RWPE1 (cell line): ENCODE measurements at regions not wholly inside any gene's neighbourhood (a gene's known extent, or its start where the extent isn't known, plus 50 kb on each side); places are given as distances from the start of the nearest gene placed in this dataset.

Source experiments
- CTCF ChIA-PET: fragments of 350-600 bp; sonication (Branson Sonifier 250); formaldehyde crosslinking; extraction: SDS; loops from one replicate; lab custom pipeline; 2021; lab: Yijun Ruan, JAX
- POLR2A ChIA-PET: fragments of 400-600 bp; formaldehyde crosslinking; extraction: SDS; loops from one replicate; lab custom pipeline; 2020; ENCODE audit warnings: antibody characterized with exemption; ENCODE audit not compliant: low non-redundant PET; lab: Yijun Ruan, JAX
- DNase-seq: peaks from one replicate; pipeline ENCODE4 v3.0.0; 2012; ENCODE audit warnings: low spot score
- H3K27ac ChIP-seq: fragments of 450-650 bp; 2 replicates; pipeline ENCODE4 v1.5.1; 2017
- CTCF ChIP-seq: fragments of 450-650 bp; conservative IDR thresholded peaks from 2 replicates; pipeline ENCODE4 v1.5.1; 2017; ENCODE audit warnings: low read depth, mild to moderate bottlenecking

- ChIA-PET POLR2A (interaction anchor here (0.7 kb wide), 1 partner anchor 78 kb away, joined by 3 read pairs; no protein-coding TSS in a partner anchor), CTCF (interaction anchor here (0.6 to 1.9 kb wide), 20 partner anchors 10 to 516 kb away, joined by 3 to 9 read pairs (median 4); partner anchors contain the start of gene SNX24)
- H3K27ac ChIP-seq, result no peak overlapping the region
- peak; percentile 82 for TF ChIP-seq CTCF
- DNase-seq, result peak; percentile 55
These were observed 70.4 kb upstream of the SNX2 start for GRCh38 chr5:122704247-122705036.

- DNase-seq, result no peak
- no peak overlapping the region for H3K27ac ChIP-seq
- TF ChIP-seq CTCF, result no peak
- POLR2A ChIA-PET, result no interaction called here
- CTCF ChIA-PET, result interaction anchor here (0.9 kb wide), 1 partner anchor 41 kb away, joined by 3 read pairs; no protein-coding TSS in a partner anchor
These were observed 69.0 kb upstream of the SNX2 start for GRCh38 chr5:122705851-122706250.

GRCh38 chr5:122707796-122708195, 67.1 kb upstream of the SNX2 start:
- TF ChIP-seq CTCF, result no peak
- peak; percentile 15 for DNase-seq
- no peak overlapping the region for H3K27ac ChIP-seq
- ChIA-PET CTCF (no interaction called here), POLR2A (no interaction called here)

DNA sequence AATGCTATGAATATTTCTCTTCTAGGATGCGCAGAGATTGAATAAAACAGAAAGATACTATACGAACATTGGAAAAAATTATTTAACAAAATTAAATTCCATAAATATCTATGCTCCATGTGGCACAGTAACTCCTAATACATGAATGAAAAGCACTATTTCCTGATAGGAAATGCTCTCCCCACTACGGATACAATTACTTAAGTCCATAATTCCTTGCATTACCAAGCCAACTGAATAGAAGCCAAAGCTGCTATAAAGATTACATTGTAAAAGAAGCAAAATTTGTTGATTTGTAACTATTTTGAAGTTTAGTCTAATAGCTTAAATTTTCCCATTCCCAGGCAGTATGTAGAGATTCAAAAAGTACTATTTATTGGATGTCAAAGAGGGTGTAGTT, 61.8 kb upstream of the SNX2 start:
- ChIA-PET POLR2A (no interaction called here), CTCF (no interaction called here)
- DNase-seq, result no peak

GRCh38 chr5:122715095-122715494, 59.8 kb upstream of the SNX2 start:
- POLR2A ChIA-PET, result no interaction called here
- no peak for TF ChIP-seq CTCF
- DNase-seq, result no peak
- H3K27ac ChIP-seq, result no peak overlapping the region
- CTCF ChIA-PET, result interaction anchor here (0.7 to 1.8 kb wide), 3 partner anchors 11 to 32 kb away, joined by 3 to 7 read pairs (median 5); no protein-coding TSS in a partner anchor

More for the DNA sequence above, 61.8 kb upstream of the SNX2 start:
- no peak for TF ChIP-seq CTCF
- no peak overlapping the region for H3K27ac ChIP-seq

DNA sequence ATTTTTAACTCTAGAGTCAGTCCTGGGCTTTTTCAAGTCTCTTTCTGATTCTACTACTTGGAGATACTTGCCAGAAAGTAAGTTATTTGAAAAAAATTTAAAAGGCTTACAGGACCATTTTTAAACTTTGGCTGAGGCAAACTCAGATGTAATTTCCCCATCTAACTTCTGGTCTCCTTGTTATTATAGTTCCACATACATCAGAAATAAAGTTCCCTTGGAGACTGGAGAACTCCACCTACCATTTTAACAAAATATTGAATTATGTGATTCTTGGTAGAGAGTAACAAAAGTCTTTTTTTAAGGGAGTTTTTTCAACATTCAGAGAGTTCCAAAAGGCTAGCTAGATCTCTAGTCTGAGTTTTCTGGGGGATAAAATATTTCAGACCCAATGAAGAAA, 56.3 kb upstream of the SNX2 start:
- H3K27ac ChIP-seq, result no peak overlapping the region
- DNase-seq, result no peak
- ChIA-PET POLR2A (no interaction called here), CTCF (no interaction called here)
- no peak for TF ChIP-seq CTCF
